ENCODE measurements at regions not wholly inside any gene's neighbourhood (a gene's known extent, or its start where the extent isn't known, plus 50 kb on each side); places are given as distances from the start of the nearest gene placed in this dataset.

GRCh38 chr7:34523226-34523918 lies 134.6 kb upstream of the NPSR1 start:
- H2BK15ac ChIP-seq (ENCODE audit: low read depth, poor library complexity, severe bottlenecking): no peak overlapping the region
- H4K8ac ChIP-seq (ENCODE audit: low read length): no peak overlapping the region
- H2AFZ ChIP-seq (ENCODE audit: low read depth, low read length): no peak overlapping the region
- no peak overlapping the region for H3K9ac ChIP-seq (ENCODE audit: low read length)
- H3K79me1 ChIP-seq (replicated peaks; ENCODE audit: low read length, poor library complexity, severe bottlenecking): no peaks in the 10 kb centered on the region
- no peak overlapping the region for H3K18ac ChIP-seq (ENCODE audit: low read depth in 1 of 2, low read length in 2 of 2)
- H3K23ac ChIP-seq (ENCODE audit: low read length in 2 of 2): no peak overlapping the region
- H3K27me3 ChIP-seq (ENCODE audit: control insufficient read depth in 1 of 2, insufficient read depth in 1 of 2, low read length in 2 of 2): no peaks in the 10 kb centered on the region
- H2AK5ac ChIP-seq (ENCODE audit: low read length, severe bottlenecking): no peak overlapping the region
- WGBS: 45% methylated on average over 4 of the region's 5 CpGs
- no peak overlapping the region for H2BK12ac ChIP-seq (ENCODE audit: low read length in 2 of 2)
- H3K9me3 ChIP-seq (ENCODE audit: control insufficient read depth, low read length): peaks cover 3% of the 10 kb centered on the region
- H3K27ac ChIP-seq (ENCODE audit: low read length, poor library complexity, severe bottlenecking): no peak overlapping the region
- DNase-seq: peak; percentile 49
- H3K36me3 ChIP-seq (ENCODE audit: control insufficient read depth in 1 of 2, insufficient read depth in 2 of 2, low read depth in 1 of 2, low read length in 2 of 2): no peaks in the 10 kb centered on the region
- H2BK120ac ChIP-seq (ENCODE audit: low read depth, low read length): no peak overlapping the region
- H3K4me2 ChIP-seq (ENCODE audit: low read length, poor library complexity, severe bottlenecking): no peak overlapping the region
- no peak overlapping the region for H3K14ac ChIP-seq (ENCODE audit: low read length in 2 of 2)
- H4K91ac ChIP-seq (ENCODE audit: low read length): no peak overlapping the region
- H3K4me1 ChIP-seq (ENCODE audit: control insufficient read depth, insufficient read depth, low read depth, low read length): no peaks in the 10 kb centered on the region
- no peak overlapping the region for H3K4me3 ChIP-seq (ENCODE audit: insufficient read depth in 1 of 2, low read depth in 1 of 2, low read length in 2 of 2)
- H2BK5ac ChIP-seq (ENCODE audit: low read depth, low read length, poor library complexity, severe bottlenecking): no peak overlapping the region
- H3K4ac ChIP-seq (ENCODE audit: low read depth in 1 of 2, low read length in 2 of 2): no peak overlapping the region

- no peaks in the 10 kb centered on the region for H3K79me1 ChIP-seq (replicated peaks; ENCODE audit: low read length, poor library complexity, severe bottlenecking)
These were observed 127.8 kb upstream of the NPSR1 start for GRCh38 chr7:34530259-34530658.

GRCh38 chr7:34539003-34539402 lies 119.0 kb upstream of the NPSR1 start:
- H2AK5ac ChIP-seq (ENCODE audit: low read length, severe bottlenecking): no peak overlapping the region
- no peak overlapping the region for H3K4ac ChIP-seq (ENCODE audit: low read depth in 1 of 2, low read length in 2 of 2)
- H2BK120ac ChIP-seq (ENCODE audit: low read depth, low read length): no peak overlapping the region
- no peaks in the 10 kb centered on the region for H3K36me3 ChIP-seq (ENCODE audit: control insufficient read depth in 1 of 2, insufficient read depth in 2 of 2, low read depth in 1 of 2, low read length in 2 of 2)
- H2BK5ac ChIP-seq (ENCODE audit: low read depth, low read length, poor library complexity, severe bottlenecking): no peak overlapping the region
- H3K18ac ChIP-seq (ENCODE audit: low read depth in 1 of 2, low read length in 2 of 2): no peak overlapping the region
- no peak overlapping the region for H4K8ac ChIP-seq (ENCODE audit: low read length)
- no peak for DNase-seq
- H2BK12ac ChIP-seq (ENCODE audit: low read length in 2 of 2): no peak overlapping the region
- no peak overlapping the region for H3K23ac ChIP-seq (ENCODE audit: low read length in 2 of 2)
- H3K9ac ChIP-seq (ENCODE audit: low read length): no peak overlapping the region
- H3K4me3 ChIP-seq (ENCODE audit: insufficient read depth in 1 of 2, low read depth in 1 of 2, low read length in 2 of 2): no peak overlapping the region
- no peak overlapping the region for H2AFZ ChIP-seq (ENCODE audit: low read depth, low read length)
- no CpG with 5 or more reads among the region's 1 CpG for WGBS
- peaks cover 53% of the 10 kb centered on the region for H3K9me3 ChIP-seq (ENCODE audit: control insufficient read depth, low read length)
- no peak overlapping the region for H3K27ac ChIP-seq (ENCODE audit: low read length, poor library complexity, severe bottlenecking)
- H2BK15ac ChIP-seq (ENCODE audit: low read depth, poor library complexity, severe bottlenecking): no peak overlapping the region
- H3K4me1 ChIP-seq (ENCODE audit: control insufficient read depth, insufficient read depth, low read depth, low read length): no peaks in the 10 kb centered on the region
- no peak overlapping the region for H4K91ac ChIP-seq (ENCODE audit: low read length)
- H3K79me1 ChIP-seq (replicated peaks; ENCODE audit: low read length, poor library complexity, severe bottlenecking): no peaks in the 10 kb centered on the region
- no peaks in the 10 kb centered on the region for H3K27me3 ChIP-seq (ENCODE audit: control insufficient read depth in 1 of 2, insufficient read depth in 1 of 2, low read length in 2 of 2)
- H3K4me2 ChIP-seq (ENCODE audit: low read length, poor library complexity, severe bottlenecking): no peak overlapping the region
- H3K14ac ChIP-seq (ENCODE audit: low read length in 2 of 2): no peak overlapping the region

More at GRCh38 chr7:34530259-34530658, 127.8 kb upstream of the NPSR1 start:
- WGBS: no CpG with 5 or more reads among the region's 1 CpG
- H3K9me3 ChIP-seq (ENCODE audit: control insufficient read depth, low read length): peaks cover 10% of the 10 kb centered on the region
- H2BK15ac ChIP-seq (ENCODE audit: low read depth, poor library complexity, severe bottlenecking): no peak overlapping the region
- no peak overlapping the region for H2AK5ac ChIP-seq (ENCODE audit: low read length, severe bottlenecking)
- H3K4me1 ChIP-seq (ENCODE audit: control insufficient read depth, insufficient read depth, low read depth, low read length): no peaks in the 10 kb centered on the region
- no peak overlapping the region for H3K4me3 ChIP-seq (ENCODE audit: insufficient read depth in 1 of 2, low read depth in 1 of 2, low read length in 2 of 2)
- DNase-seq: no peak
- no peak overlapping the region for H3K18ac ChIP-seq (ENCODE audit: low read depth in 1 of 2, low read length in 2 of 2)
- H3K4me2 ChIP-seq (ENCODE audit: low read length, poor library complexity, severe bottlenecking): no peak overlapping the region
- H2BK12ac ChIP-seq (ENCODE audit: low read length in 2 of 2): no peak overlapping the region
- no peak overlapping the region for H3K9ac ChIP-seq (ENCODE audit: low read length)
- no peaks in the 10 kb centered on the region for H3K36me3 ChIP-seq (ENCODE audit: control insufficient read depth in 1 of 2, insufficient read depth in 2 of 2, low read depth in 1 of 2, low read length in 2 of 2)
- no peak overlapping the region for H2BK120ac ChIP-seq (ENCODE audit: low read depth, low read length)
- no peak overlapping the region for H4K8ac ChIP-seq (ENCODE audit: low read length)
- H3K27me3 ChIP-seq (ENCODE audit: control insufficient read depth in 1 of 2, insufficient read depth in 1 of 2, low read length in 2 of 2): no peaks in the 10 kb centered on the region
- no peak overlapping the region for H3K4ac ChIP-seq (ENCODE audit: low read depth in 1 of 2, low read length in 2 of 2)
- no peak overlapping the region for H3K27ac ChIP-seq (ENCODE audit: low read length, poor library complexity, severe bottlenecking)
- H2AFZ ChIP-seq (ENCODE audit: low read depth, low read length): no peak overlapping the region
- H2BK5ac ChIP-seq (ENCODE audit: low read depth, low read length, poor library complexity, severe bottlenecking): no peak overlapping the region
- no peak overlapping the region for H3K14ac ChIP-seq (ENCODE audit: low read length in 2 of 2)
- no peak overlapping the region for H3K23ac ChIP-seq (ENCODE audit: low read length in 2 of 2)
- no peak overlapping the region for H4K91ac ChIP-seq (ENCODE audit: low read length)

GRCh38 chr7:34544621-34545020 lies 113.4 kb upstream of the NPSR1 start:
- no peak for DNase-seq

More at GRCh38 chr7:34544621-34545020, 113.4 kb upstream of the NPSR1 start:
- no peak overlapping the region for H3K4me2 ChIP-seq (ENCODE audit: low read length, poor library complexity, severe bottlenecking)
- no peaks in the 10 kb centered on the region for H3K27me3 ChIP-seq (ENCODE audit: control insufficient read depth in 1 of 2, insufficient read depth in 1 of 2, low read length in 2 of 2)
- no peak overlapping the region for H2BK12ac ChIP-seq (ENCODE audit: low read length in 2 of 2)
- no peaks in the 10 kb centered on the region for H3K4me1 ChIP-seq (ENCODE audit: control insufficient read depth, insufficient read depth, low read depth, low read length)
- H3K79me1 ChIP-seq (replicated peaks; ENCODE audit: low read length, poor library complexity, severe bottlenecking): no peaks in the 10 kb centered on the region
- H4K8ac ChIP-seq (ENCODE audit: low read length): no peak overlapping the region
- H3K23ac ChIP-seq (ENCODE audit: low read length in 2 of 2): no peak overlapping the region
- 86% methylated on average over 13 of the region's 13 CpGs for WGBS
- no peak overlapping the region for H2BK5ac ChIP-seq (ENCODE audit: low read depth, low read length, poor library complexity, severe bottlenecking)
- H2AFZ ChIP-seq (ENCODE audit: low read depth, low read length): no peak overlapping the region
- no peak overlapping the region for H3K9ac ChIP-seq (ENCODE audit: low read length)
- no peak overlapping the region for H2AK5ac ChIP-seq (ENCODE audit: low read length, severe bottlenecking)
- H3K9me3 ChIP-seq (ENCODE audit: control insufficient read depth, low read length): peaks cover 22% of the 10 kb centered on the region
- no peak overlapping the region for H3K4me3 ChIP-seq (ENCODE audit: insufficient read depth in 1 of 2, low read depth in 1 of 2, low read length in 2 of 2)
- no peak overlapping the region for H3K18ac ChIP-seq (ENCODE audit: low read depth in 1 of 2, low read length in 2 of 2)
- H2BK15ac ChIP-seq (ENCODE audit: low read depth, poor library complexity, severe bottlenecking): no peak overlapping the region
- H3K36me3 ChIP-seq (ENCODE audit: control insufficient read depth in 1 of 2, insufficient read depth in 2 of 2, low read depth in 1 of 2, low read length in 2 of 2): no peaks in the 10 kb centered on the region
- no peak overlapping the region for H4K91ac ChIP-seq (ENCODE audit: low read length)
- no peak overlapping the region for H3K14ac ChIP-seq (ENCODE audit: low read length in 2 of 2)
- H3K4ac ChIP-seq (ENCODE audit: low read depth in 1 of 2, low read length in 2 of 2): no peak overlapping the region
- no peak overlapping the region for H3K27ac ChIP-seq (ENCODE audit: low read length, poor library complexity, severe bottlenecking)
- H2BK120ac ChIP-seq (ENCODE audit: low read depth, low read length): no peak overlapping the region

Measured in mesenchymal stem cell (in vitro differentiated cells and primary cell).